GM12872 (cell line): ENCODE measurements at regions not wholly inside any gene's neighbourhood (a gene's known extent, or its start where the extent isn't known, plus 50 kb on each side); places are given as distances from the start of the nearest gene placed in this dataset.

Source experiments
- TF ChIP-seq, protein P1 (sequence below): IDR thresholded peaks from 3 replicates; pipeline ENCODE4 v1.5.1; 2011; ENCODE audit warnings: low read depth, mild to moderate bottlenecking, low read length, moderate library complexity; ENCODE audit not compliant: insufficient read depth

DNA sequence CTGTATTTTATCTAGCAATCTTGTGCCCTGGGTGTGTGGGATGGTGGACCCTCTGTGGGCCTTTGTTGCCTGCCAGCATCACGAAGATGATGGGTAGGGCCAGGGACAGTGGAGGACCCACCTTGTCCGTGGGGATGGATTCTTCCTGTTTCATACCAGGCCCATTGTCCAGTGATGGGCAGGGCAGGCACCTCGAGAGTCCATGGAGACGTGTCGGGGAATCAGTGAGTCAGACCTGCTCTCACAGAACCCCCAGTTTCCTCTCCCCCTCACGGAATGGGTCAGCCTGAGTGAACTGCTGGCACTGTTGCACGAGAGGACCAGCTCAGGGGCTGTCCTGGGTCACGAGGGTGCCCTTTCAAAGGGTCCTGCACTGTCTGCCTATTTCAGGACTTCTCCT, 401.2 kb downstream of the RPS24 start:
- TF ChIP-seq, protein P1, sequence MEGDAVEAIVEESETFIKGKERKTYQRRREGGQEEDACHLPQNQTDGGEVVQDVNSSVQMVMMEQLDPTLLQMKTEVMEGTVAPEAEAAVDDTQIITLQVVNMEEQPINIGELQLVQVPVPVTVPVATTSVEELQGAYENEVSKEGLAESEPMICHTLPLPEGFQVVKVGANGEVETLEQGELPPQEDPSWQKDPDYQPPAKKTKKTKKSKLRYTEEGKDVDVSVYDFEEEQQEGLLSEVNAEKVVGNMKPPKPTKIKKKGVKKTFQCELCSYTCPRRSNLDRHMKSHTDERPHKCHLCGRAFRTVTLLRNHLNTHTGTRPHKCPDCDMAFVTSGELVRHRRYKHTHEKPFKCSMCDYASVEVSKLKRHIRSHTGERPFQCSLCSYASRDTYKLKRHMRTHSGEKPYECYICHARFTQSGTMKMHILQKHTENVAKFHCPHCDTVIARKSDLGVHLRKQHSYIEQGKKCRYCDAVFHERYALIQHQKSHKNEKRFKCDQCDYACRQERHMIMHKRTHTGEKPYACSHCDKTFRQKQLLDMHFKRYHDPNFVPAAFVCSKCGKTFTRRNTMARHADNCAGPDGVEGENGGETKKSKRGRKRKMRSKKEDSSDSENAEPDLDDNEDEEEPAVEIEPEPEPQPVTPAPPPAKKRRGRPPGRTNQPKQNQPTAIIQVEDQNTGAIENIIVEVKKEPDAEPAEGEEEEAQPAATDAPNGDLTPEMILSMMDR: no peak

DNA sequence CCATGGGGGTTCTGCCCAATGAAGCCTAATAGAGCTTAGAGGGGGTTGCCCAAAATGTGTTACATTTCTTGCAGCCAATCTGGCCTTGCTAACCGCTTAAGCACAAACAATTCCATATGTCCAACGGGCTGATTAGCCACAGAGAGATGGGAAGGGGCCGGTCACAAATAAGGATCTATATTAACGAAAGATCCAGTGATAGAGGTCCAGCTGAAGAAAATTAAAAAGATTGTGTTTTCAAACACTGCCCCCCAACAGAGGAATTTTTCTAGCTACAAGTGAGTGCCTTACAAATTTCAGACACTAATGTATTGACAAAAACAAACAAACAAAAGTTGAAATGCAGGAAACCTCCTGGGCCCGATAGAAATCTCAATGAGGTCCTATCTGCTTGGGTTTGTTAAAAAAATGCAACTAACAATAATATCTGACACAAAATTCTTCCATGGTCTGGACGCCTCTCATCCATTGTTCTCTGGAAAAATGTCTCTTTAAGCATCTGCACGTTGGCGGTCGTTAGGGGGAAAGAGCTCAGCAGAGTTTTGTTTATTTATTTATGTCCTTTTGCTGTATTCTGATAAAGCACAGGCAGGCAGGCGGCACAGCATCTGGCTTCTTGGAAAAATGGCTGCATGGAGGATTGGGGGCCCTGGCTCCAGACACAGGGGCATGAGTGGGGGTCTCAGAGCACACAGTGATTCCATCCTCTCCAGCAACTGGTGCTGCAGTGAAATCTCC, 402.0 kb downstream of the RPS24 start:
- TF ChIP-seq, protein P1: no peak

DNA sequence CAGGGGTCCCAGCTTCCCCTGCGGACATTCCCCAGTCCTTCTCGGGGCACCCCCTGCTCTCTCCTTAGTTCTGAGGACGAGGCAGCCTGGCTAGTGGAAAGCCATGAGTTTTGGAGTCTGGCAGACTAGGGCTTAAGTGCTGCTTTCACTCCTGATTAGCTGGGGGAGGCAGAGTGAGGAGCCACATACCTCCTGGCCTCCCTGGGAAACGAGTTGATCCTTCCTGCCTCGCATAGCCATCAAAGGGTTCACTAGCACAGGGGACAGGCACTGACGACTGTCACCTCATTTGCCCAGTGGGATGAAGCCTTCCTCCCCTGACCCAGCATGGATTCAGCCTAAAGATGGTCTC, 402.5 kb downstream of the RPS24 start:
- TF ChIP-seq, protein P1: no peak

DNA sequence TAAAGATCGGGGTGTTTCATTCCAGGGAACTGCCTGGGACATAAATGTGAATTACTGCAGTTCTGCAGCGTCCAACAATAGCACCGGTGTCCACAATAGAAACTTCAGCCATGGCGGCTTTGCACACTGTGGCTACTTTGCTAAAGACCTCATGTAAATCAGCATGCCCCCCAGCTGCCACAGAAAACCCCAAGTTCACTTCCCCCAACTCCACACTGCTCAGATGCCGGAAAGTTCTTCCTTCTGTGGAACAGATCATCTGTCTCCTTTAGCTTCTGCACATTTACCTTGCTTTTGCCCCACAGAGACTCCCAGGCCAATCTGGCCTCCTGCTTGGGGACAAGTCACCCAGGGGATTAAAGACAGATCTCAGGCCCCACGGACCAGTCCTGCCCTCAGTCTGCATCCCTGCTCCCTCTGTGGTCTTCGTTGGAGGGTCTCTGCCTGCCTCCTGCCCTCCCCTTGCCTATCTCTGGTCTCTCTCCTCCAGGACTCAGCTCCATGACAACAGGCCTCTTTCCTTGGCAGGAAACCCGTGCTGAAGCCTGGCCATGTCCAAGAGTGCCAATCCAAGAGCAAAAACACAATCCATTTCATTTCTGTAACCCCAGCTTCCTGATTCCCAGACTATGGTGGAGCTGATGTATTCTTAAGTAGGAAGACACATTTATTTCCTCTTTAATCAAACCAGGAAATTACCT, 403.2 kb downstream of the RPS24 start:
- TF ChIP-seq, protein P1: no peak

DNA sequence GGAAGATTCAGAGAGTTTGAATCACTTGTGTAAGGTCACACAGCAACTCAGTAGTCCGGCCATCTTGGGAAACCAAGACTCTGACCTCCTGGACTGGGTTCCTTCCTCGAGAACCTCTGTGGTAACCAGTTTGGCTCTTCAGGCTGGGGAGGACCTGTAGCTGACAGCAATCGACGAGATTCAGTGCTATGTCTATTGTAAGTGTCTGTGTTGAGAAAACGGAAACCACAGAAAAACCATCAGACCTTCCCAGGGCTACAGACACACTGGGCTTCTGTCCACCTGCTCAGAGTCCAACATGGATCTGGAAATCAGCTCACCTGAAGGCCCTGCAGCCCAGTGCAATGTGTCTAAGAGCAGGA, 403.7 kb downstream of the RPS24 start:
- TF ChIP-seq, protein P1: no peak

DNA sequence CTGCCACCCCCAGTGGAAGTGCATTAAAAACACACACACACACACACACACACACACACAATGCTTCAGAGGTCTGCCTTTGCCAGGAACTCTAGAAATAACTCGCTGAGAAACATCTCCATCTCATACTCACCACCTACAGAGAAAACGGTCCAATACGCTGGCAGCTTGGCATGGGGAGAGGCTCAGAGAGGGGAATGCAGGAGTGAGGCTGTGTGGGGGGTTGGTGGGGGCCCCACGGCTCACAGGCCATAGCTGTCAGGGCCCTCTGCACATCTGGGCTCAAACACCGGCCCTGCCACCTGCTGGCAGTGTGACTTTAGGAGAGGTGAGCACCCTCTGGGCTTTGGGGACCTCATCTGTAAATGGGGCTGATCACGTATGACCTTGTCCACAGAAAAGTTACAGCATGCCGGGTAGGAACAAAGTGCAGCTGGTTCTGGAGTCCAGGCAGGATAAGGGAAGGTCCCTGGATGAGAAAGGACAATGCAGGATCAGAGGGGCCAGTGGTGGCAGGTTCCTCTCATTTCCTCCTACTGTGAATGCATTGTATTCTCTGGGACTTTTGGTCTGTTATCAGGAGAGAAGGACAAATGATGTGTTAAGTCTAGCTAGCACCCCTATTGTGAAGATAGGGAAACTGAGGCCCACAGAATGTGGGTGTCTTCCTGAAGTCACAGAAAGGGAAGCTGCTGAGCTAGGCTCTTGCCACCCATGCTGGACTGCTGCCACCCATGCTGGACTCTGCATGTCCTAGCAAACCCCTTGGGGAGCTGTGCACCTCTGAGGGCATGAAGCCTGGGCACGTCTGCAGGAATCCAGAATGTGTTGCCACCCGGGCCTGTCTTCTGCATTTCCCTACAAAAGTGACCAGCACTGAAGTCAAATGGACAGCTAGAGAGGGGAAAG, 404.6 kb downstream of the RPS24 start:
- TF ChIP-seq, protein P1: peak; percentile 25; the same call in 2 of the 3 replicates

DNA sequence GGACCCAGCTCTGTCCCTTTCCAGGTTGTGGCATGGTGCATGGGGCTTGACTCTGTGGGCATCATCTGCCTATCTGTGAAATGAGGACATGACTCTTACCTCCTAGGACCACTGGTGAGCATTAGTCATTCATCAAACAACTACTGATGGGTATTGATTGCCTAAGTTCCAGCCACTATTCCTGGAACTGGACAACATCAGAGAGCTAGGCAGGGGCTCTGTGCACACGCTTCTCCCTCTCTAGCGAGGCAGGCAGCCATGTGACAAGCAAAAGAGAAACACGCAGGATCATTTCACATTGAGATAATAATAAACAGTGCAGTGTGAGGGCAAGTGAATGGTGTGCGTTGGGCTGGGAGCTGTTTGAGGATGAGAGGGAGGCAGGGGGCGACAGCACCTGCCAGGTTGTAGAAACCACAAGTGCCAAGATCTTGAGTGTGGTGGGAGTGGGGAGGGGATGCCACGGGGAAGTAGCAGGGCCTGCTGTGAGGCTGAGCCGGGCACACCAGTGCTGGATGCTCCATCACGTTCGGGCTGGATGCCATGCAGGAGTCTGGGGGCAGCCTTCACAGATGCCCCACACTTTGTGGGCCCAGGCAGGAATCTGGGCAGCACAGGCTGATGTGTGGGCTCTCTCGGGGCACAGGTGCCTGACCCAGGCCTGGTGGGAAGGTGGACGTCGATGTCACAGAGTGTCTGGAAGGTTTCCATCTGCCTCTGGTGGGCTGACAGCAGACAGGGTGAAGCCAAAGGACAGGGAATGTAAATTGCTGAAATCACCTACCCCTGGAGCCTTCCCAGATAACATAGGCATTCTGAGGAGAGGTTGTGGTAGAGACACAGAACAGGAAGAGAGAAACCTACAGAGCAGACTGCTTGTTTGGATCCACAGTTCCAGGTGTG, 405.5 kb downstream of the RPS24 start:
- TF ChIP-seq, protein P1: no peak
